Astrocyte (in vitro differentiated cells and primary cell): ENCODE measurements at regions not wholly inside any gene's neighbourhood (a gene's known extent, or its start where the extent isn't known, plus 50 kb on each side); places are given as distances from the start of the nearest gene placed in this dataset.

Source experiments
- DNase-seq: peaks from one replicate; pipeline ENCODE4 v3.0.0-alpha.2; 2010; ENCODE audit warnings: low read depth
- FAIRE-seq: peaks from 2 replicates; lab custom pipeline; 2011; peaks lifted over from hg19 to GRCh38; lab: Jason Lieb, UNC
- H2AFZ ChIP-seq: 2 replicates; pipeline ENCODE4 v1.6.0; 2012; ENCODE audit warnings: low read depth, low read length, inconsistent platforms
- H3K27ac ChIP-seq: 2 replicates; pipeline ENCODE4 v1.5.1; 2011; ENCODE audit warnings: low read depth, low read length, inconsistent platforms
- H3K27me3 ChIP-seq: 2 replicates; pipeline ENCODE4 v1.6.0; 2011; ENCODE audit warnings: low read length, inconsistent platforms; ENCODE audit not compliant: insufficient read depth
- H3K36me3 ChIP-seq: 2 replicates; pipeline ENCODE4 v1.5.1; 2011; ENCODE audit warnings: low read length, inconsistent platforms; ENCODE audit not compliant: insufficient read depth
- H3K4me1 ChIP-seq: 2 replicates; pipeline ENCODE4 v1.5.1; 2011; ENCODE audit warnings: low read length, inconsistent platforms; ENCODE audit not compliant: insufficient read depth
- H3K4me2 ChIP-seq: 2 replicates; pipeline ENCODE4 v1.6.0; 2012; ENCODE audit warnings: low read length, inconsistent platforms
- H3K4me3 ChIP-seq: 2 replicates; pipeline ENCODE4 v1.5.1; 2011; ENCODE audit warnings: low read depth, mild to moderate bottlenecking, low read length, inconsistent platforms; ENCODE audit not compliant: insufficient read depth
- H3K79me2 ChIP-seq: 2 replicates; pipeline ENCODE4 v1.6.0; 2012; ENCODE audit warnings: mild to moderate bottlenecking, low read length, inconsistent platforms; ENCODE audit not compliant: insufficient read depth
- H3K9ac ChIP-seq: 2 replicates; pipeline ENCODE4 v1.6.0; 2012; ENCODE audit warnings: mild to moderate bottlenecking, low read length, inconsistent platforms
- H3K9me3 ChIP-seq: 2 replicates; pipeline ENCODE4 v1.5.1; 2012; ENCODE audit warnings: low read depth, mild to moderate bottlenecking, low read length, inconsistent platforms; ENCODE audit not compliant: insufficient read depth
- H4K20me1 ChIP-seq: 2 replicates; pipeline ENCODE4 v1.6.0; 2012; ENCODE audit warnings: low read length, inconsistent platforms; ENCODE audit not compliant: insufficient read depth
- H3K27ac Mint-ChIP-seq: one replicate; pipeline ENCODE4 v1.8.0; 2021; ENCODE audit warnings: mild to moderate bottlenecking, mixed read lengths; ENCODE audit not compliant: unreplicated experiment
- H3K27me3 Mint-ChIP-seq: one replicate; pipeline ENCODE4 v1.8.0; 2021; ENCODE audit warnings: low read depth, mixed read lengths; ENCODE audit not compliant: unreplicated experiment
- H3K36me3 Mint-ChIP-seq: one replicate; pipeline ENCODE4 v1.8.0; 2021; ENCODE audit warnings: low read depth, mixed read lengths; ENCODE audit not compliant: unreplicated experiment
- H3K4me1 Mint-ChIP-seq: one replicate; pipeline ENCODE4 v1.8.0; 2021; ENCODE audit warnings: low read depth, mixed read lengths; ENCODE audit not compliant: unreplicated experiment
- H3K4me3 Mint-ChIP-seq: one replicate; pipeline ENCODE4 v1.8.0; 2021; ENCODE audit warnings: mild to moderate bottlenecking, moderate library complexity, mixed read lengths; ENCODE audit not compliant: unreplicated experiment
- H3K9me3 Mint-ChIP-seq: one replicate; pipeline ENCODE4 v1.8.0; 2021; ENCODE audit warnings: mild to moderate bottlenecking, mixed read lengths; ENCODE audit not compliant: unreplicated experiment
- EZH2 ChIP-seq: IDR thresholded peaks from 2 replicates; pipeline ENCODE4 v1.6.1; 2012; ENCODE audit warnings: mild to moderate bottlenecking, low read length, inconsistent platforms; ENCODE audit not compliant: insufficient read depth
- TF ChIP-seq, protein P1 (sequence below): IDR thresholded peaks from 2 replicates; pipeline ENCODE4 v1.5.1; 2011; ENCODE audit warnings: low read depth, mild to moderate bottlenecking, inconsistent platforms, low read length, moderate library complexity; ENCODE audit not compliant: insufficient read depth

DNA sequence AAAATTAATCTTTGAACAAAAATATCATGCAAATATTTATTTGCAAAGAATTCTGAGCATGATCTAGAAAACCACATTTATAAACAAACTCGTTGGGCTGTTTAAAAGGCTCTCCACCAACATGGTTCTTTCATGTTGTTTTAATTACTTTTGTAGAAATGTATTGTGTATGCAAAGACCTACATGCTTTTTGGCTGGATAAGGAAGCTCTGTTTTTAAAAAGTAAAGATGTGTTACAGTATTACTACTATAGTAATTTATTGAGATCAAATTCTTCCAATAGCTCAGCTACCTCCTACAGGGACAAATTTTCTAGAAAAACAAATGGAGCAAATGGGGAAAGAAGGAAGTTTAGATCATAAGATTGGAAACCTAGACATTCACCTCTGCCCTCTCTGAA is 177.5 kb upstream of the TTC29 start:
- H3K9ac ChIP-seq = no peak overlapping the region
- no peak overlapping the region for H3K27ac Mint-ChIP-seq
- H3K4me2 ChIP-seq = no peak overlapping the region
- DNase-seq (no peak), FAIRE-seq (no peak)
- peaks cover 6% of the 10 kb centered on the region for H3K9me3 Mint-ChIP-seq
- no peak overlapping the region for H2AFZ ChIP-seq
- no peaks in the 10 kb centered on the region for H4K20me1 ChIP-seq
- no peaks in the 10 kb centered on the region for H3K27me3 ChIP-seq
- no peaks in the 10 kb centered on the region for H3K4me1 Mint-ChIP-seq
- no peaks in the 10 kb centered on the region for H3K27me3 Mint-ChIP-seq
- H3K36me3 ChIP-seq = no peaks in the 10 kb centered on the region
- no peaks in the 10 kb centered on the region for H3K36me3 Mint-ChIP-seq
- no peak overlapping the region for H3K27ac ChIP-seq
- H3K79me2 ChIP-seq = no peaks in the 10 kb centered on the region
- TF ChIP-seq EZH2 = no peak
- TF ChIP-seq, protein P1, sequence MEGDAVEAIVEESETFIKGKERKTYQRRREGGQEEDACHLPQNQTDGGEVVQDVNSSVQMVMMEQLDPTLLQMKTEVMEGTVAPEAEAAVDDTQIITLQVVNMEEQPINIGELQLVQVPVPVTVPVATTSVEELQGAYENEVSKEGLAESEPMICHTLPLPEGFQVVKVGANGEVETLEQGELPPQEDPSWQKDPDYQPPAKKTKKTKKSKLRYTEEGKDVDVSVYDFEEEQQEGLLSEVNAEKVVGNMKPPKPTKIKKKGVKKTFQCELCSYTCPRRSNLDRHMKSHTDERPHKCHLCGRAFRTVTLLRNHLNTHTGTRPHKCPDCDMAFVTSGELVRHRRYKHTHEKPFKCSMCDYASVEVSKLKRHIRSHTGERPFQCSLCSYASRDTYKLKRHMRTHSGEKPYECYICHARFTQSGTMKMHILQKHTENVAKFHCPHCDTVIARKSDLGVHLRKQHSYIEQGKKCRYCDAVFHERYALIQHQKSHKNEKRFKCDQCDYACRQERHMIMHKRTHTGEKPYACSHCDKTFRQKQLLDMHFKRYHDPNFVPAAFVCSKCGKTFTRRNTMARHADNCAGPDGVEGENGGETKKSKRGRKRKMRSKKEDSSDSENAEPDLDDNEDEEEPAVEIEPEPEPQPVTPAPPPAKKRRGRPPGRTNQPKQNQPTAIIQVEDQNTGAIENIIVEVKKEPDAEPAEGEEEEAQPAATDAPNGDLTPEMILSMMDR = no peak
- H3K4me3 ChIP-seq = no peak overlapping the region
- H3K9me3 ChIP-seq = no peaks in the 10 kb centered on the region
- no peaks in the 10 kb centered on the region for H3K4me1 ChIP-seq
- no peak overlapping the region for H3K4me3 Mint-ChIP-seq

DNA sequence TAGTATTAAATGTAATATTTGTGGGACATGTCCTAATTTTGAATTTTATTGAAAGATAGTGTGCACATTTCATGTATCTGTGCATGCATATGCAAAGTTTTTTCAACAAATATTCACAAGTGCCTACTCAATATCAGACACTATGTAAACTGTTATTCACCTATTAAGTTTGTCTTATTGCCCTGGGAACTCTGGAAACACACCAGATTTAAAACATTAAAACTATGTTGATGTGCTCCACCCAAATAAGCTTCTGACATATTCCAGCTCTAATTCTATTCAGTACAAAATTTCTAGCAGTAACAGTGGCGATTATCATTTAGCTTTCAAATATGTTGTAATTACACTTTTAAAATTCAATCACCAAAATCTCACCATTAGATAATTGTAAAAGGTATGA is 183.1 kb upstream of the TTC29 start:
- Mint-ChIP-seq H3K36me3 (no peaks in the 10 kb centered on the region), H3K4me3 (no peak overlapping the region), H3K4me1 (no peaks in the 10 kb centered on the region), H3K27me3 (peaks cover 2% of the 10 kb centered on the region), H3K27ac (no peak overlapping the region), H3K9me3 (peaks cover 6% of the 10 kb centered on the region)
- no peaks in the 10 kb centered on the region for H3K36me3 ChIP-seq
- no peaks in the 10 kb centered on the region for H3K9me3 ChIP-seq
- no peaks in the 10 kb centered on the region for H3K79me2 ChIP-seq
- no peak for DNase-seq
- no peak overlapping the region for H3K27ac ChIP-seq
- FAIRE-seq = no peak
- TF ChIP-seq, protein P1 = no peak
- TF ChIP-seq EZH2 = no peak
- no peaks in the 10 kb centered on the region for H3K4me1 ChIP-seq
- H2AFZ ChIP-seq = no peak overlapping the region
- H3K4me2 ChIP-seq = no peak overlapping the region
- H3K4me3 ChIP-seq = no peak overlapping the region
- no peaks in the 10 kb centered on the region for H3K27me3 ChIP-seq
- no peaks in the 10 kb centered on the region for H4K20me1 ChIP-seq
- H3K9ac ChIP-seq = no peak overlapping the region

DNA sequence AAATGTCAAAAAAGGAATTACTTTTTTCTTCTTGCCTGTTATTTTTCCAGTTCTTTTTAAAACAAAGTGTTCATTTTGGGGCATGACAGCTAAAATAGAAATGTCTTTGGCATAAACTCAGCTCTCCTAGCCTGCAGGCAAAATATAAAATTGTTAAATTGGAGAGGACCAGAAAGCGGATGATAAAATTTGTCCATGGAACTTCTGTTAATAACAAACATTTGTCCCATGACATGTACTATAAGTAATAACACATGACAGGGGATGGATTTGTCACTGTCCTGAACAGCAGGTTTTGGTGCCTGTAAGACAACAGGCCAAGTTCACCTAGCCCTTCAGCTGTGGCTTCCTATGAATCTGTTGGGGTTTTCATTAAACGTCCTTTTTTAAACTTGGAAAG is 184.0 kb upstream of the TTC29 start:
- no peaks in the 10 kb centered on the region for H3K27me3 ChIP-seq
- TF ChIP-seq, protein P1 = no peak
- TF ChIP-seq EZH2 = no peak
- no peaks in the 10 kb centered on the region for H4K20me1 ChIP-seq
- no peak overlapping the region for H3K9ac ChIP-seq
- H3K36me3 Mint-ChIP-seq = no peaks in the 10 kb centered on the region
- no peak overlapping the region for H3K4me3 ChIP-seq
- peaks cover 2% of the 10 kb centered on the region for H3K4me1 Mint-ChIP-seq
- H3K27me3 Mint-ChIP-seq = peaks cover 2% of the 10 kb centered on the region
- H3K4me3 Mint-ChIP-seq = no peak overlapping the region
- no peak for FAIRE-seq
- H3K79me2 ChIP-seq = no peaks in the 10 kb centered on the region
- DNase-seq = no peak
- no peak overlapping the region for H3K27ac Mint-ChIP-seq
- no peak overlapping the region for H3K27ac ChIP-seq
- H3K36me3 ChIP-seq = no peaks in the 10 kb centered on the region
- peaks cover 6% of the 10 kb centered on the region for H3K9me3 Mint-ChIP-seq
- no peak overlapping the region for H3K4me2 ChIP-seq
- no peak overlapping the region for H2AFZ ChIP-seq
- no peaks in the 10 kb centered on the region for H3K4me1 ChIP-seq
- H3K9me3 ChIP-seq = no peaks in the 10 kb centered on the region
